K562 (cell line): ENCODE measurements at regions not wholly inside any gene's neighbourhood (a gene's known extent, or its start where the extent isn't known, plus 50 kb on each side); places are given as distances from the start of the nearest gene placed in this dataset.

ENCODE experiments used
- ATAC-seq: fragments of 200-7000 bp; cut with Tn5 transposase; 3 replicates; pipeline ENCODE4 v1.9.1; 2020; ENCODE audit warnings: moderate library complexity
- BruUV-seq: library from RNA; stranded (reverse); fragments of 400-500 nt; replicated peaks from 2 replicates; lab custom pipeline; 2021; lab: Mats Ljungman, UMichigan
- CTCF ChIA-PET: fragments of 300-600 bp; formaldehyde crosslinking; extraction: SDS; loops from one replicate; lab custom pipeline; 2021; ENCODE audit warnings: low intra/inter-chr PET ratio; lab: Yijun Ruan, JAX
- POLR2A ChIA-PET: fragments of 300-600, 350-650 bp; sonication (Branson Sonifier 250); formaldehyde crosslinking; extraction: SDS; loops from one replicate; lab custom pipeline; 2021; ENCODE audit warnings: antibody characterized with exemption, inconsistent platforms; lab: Yijun Ruan, JAX
- DNase-seq, 4 experiments: peaks; one replicate each; pipeline versions ENCODE4 v3.0.0 to v3.0.0-alpha.2; 2011 to 2018; ENCODE audit warnings: low spot score in 3 of 4, mixed read lengths in 3 of 4; ENCODE audit errors: extremely low read depth in 1 of 4
- FAIRE-seq: peaks from 2 replicates; lab custom pipeline; 2011; peaks lifted over from hg19 to GRCh38; lab: Jason Lieb, UNC
- H2AFZ ChIP-seq: 2 replicates; pipeline ENCODE4 v1.6.0; 2011; ENCODE audit warnings: low read depth, low read length, control low read depth, inconsistent platforms
- H3K27ac ChIP-seq: fragments of 200-600 bp; 3 replicates; pipeline ENCODE4 v1.8.0; 2011; ENCODE audit warnings: low read depth, mild to moderate bottlenecking, control low read depth, inconsistent platforms, low read length, moderate library complexity, mixed read lengths; ENCODE audit errors: extremely low read depth
- H3K27me3 ChIP-seq, 2 experiments: fragments of 300-600 bp in 1 of 2; 2 replicates in 1 of 2; 3 replicates in 1 of 2; pipeline versions ENCODE4 v1.6.0 to v1.8.0; 2011; ENCODE audit warnings: inconsistent platforms in 2 of 2, low read length in 2 of 2, mild to moderate bottlenecking in 1 of 2, mixed read lengths in 1 of 2, moderate library complexity in 1 of 2; ENCODE audit not compliant: control insufficient read depth in 2 of 2, insufficient read depth in 2 of 2
- H3K36me3 ChIP-seq: fragments of 300-600 bp; 3 replicates; pipeline ENCODE4 v1.8.0; 2011; ENCODE audit warnings: mild to moderate bottlenecking, low read length, inconsistent platforms; ENCODE audit not compliant: control insufficient read depth, insufficient read depth
- H3K4me1 ChIP-seq, 2 experiments: fragments of 200-600 bp in 1 of 2; replicated peaks in 1 of 2; 2 replicates in 1 of 2; 3 replicates in 1 of 2; pipeline versions ENCODE4 v1.5.1 to v1.8.0; 2011; ENCODE audit warnings: inconsistent platforms in 2 of 2, low read length in 2 of 2, mild to moderate bottlenecking in 1 of 2, mixed read lengths in 1 of 2, moderate library complexity in 1 of 2; ENCODE audit not compliant: control insufficient read depth in 2 of 2, insufficient read depth in 2 of 2
- H3K4me2 ChIP-seq: 2 replicates; pipeline ENCODE4 v1.6.1; 2011; ENCODE audit warnings: low read length, control low read depth, inconsistent platforms, mixed read lengths; ENCODE audit not compliant: insufficient read depth
- H3K4me3 ChIP-seq: fragments of 200-600 bp; sonication (generic), shearing (Covaris generic); 2 replicates; pipeline ENCODE4 v1.5.1; 2016; ENCODE audit warnings: control low read depth, inconsistent platforms
- H3K79me2 ChIP-seq: fragments of 200-600 bp; 3 replicates; pipeline ENCODE4 v1.8.0; 2011; ENCODE audit warnings: low read length, inconsistent platforms; ENCODE audit not compliant: control insufficient read depth, insufficient read depth
- H3K9ac ChIP-seq, 2 experiments: 2 replicates each; pipeline versions ENCODE4 v1.6.0 to v1.6.1; 2011; ENCODE audit warnings: low read depth in 2 of 2, low read length in 2 of 2, control low read depth in 1 of 2, inconsistent platforms in 1 of 2, mild to moderate bottlenecking in 1 of 2, mixed read lengths in 1 of 2; ENCODE audit not compliant: insufficient read depth in 1 of 2
- H3K9me1 ChIP-seq: one replicate; pipeline ENCODE4 v1.6.0; 2011; ENCODE audit warnings: inconsistent platforms, mild to moderate bottlenecking, low read length, moderate library complexity; ENCODE audit not compliant: control insufficient read depth, insufficient read depth
- H3K9me3 ChIP-seq: replicated peaks from 2 replicates; pipeline ENCODE4 v1.5.1; 2011; ENCODE audit warnings: low read depth, low read length, inconsistent platforms; ENCODE audit not compliant: control insufficient read depth, insufficient read depth
- H4K20me1 ChIP-seq: replicated peaks from 2 replicates; pipeline ENCODE4 v1.6.1; 2011; ENCODE audit warnings: low read length, inconsistent platforms, mixed read lengths; ENCODE audit not compliant: control insufficient read depth, insufficient read depth
- NCOR1 ChIP-seq: fragments of 450-650 bp; IDR thresholded peaks from 2 replicates; pipeline ENCODE4 v1.6.1; 2016; ENCODE audit warnings: mild to moderate bottlenecking, moderate library complexity
- SPI1 ChIP-seq: IDR thresholded peaks from 2 replicates; pipeline ENCODE4 v1.6.1; 2011; ENCODE audit warnings: low read depth, low read length, control low read depth, borderline replicate concordance
- YY1 ChIP-seq, 3 experiments: IDR thresholded peaks; 2 replicates each; pipeline ENCODE4 v1.6.1; 2011; ENCODE audit warnings: low read length in 2 of 3, mild to moderate bottlenecking in 2 of 3, moderate library complexity in 2 of 3, borderline replicate concordance in 1 of 3, control low read depth in 1 of 3, low read depth in 1 of 3; ENCODE audit not compliant: insufficient read depth in 3 of 3, insufficient replicate concordance in 2 of 3, control insufficient read depth in 1 of 3, insufficient read length in 1 of 3; ENCODE audit errors: extremely low read depth in 1 of 3
- ZNF24 ChIP-seq: fragments of 450-650 bp; IDR thresholded peaks from 2 replicates; pipeline ENCODE4 v1.6.1; 2016
- WGBS: fragments of 100-300 bp; shearing (Covaris generic); methylation state at CpG from one replicate; pipeline ENCODE4 v1.1.6; 2016; ENCODE audit warnings: low coverage, mixed read lengths; ENCODE audit not compliant: insufficient coverage; ENCODE audit errors: missing lambda C conversion rate; 5-methylcytosine and 5-hydroxymethylcytosine counted together
- in situ Hi-C: fragments of 300-500 bp; cut with MboI; formaldehyde crosslinking; loops from 4 replicates; pipeline ENCODE4 v1.15.0; 2018; ENCODE audit warnings: inconsistent platforms, mixed read lengths
- intact Hi-C: fragments of 100-400 bp; cut with micrococcal nuclease; formaldehyde crosslinking; loops from 2 replicates; pipeline ENCODE4 v1.14.2; 2022

DNA sequence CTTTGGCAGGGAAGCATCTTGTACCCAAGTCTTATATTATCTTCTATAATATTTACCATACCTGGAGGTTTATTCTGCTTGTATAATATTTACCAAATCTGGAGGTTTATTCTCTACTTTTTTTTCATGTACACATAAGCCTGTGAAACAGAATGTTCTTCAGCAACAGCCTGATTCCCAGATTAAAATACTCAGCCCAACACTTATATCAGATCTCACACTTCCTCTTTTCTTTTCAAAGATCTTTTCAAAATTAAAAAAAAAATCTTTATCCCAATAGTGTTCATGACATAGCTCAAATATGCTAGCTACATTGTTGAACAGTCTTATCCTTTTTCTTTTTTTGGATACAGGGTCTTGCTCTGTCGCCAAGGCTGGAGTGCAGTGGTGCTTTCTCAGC, 300.7 kb downstream of the LMO7 start:
- in situ Hi-C loops: no loop called here
- DNase-seq (no peak), ATAC-seq (no peak), FAIRE-seq (no peak)
- no peak overlapping the region for H3K4me2 ChIP-seq
- TF ChIP-seq NCOR1: no peak
- peak; percentile 78 for TF ChIP-seq SPI1
- intact Hi-C loops: no loop called here
- ChIA-PET CTCF (no interaction called here), POLR2A (interaction anchor here (0.6 kb wide), 1 partner anchor 75 kb away, joined by 3 read pairs; no protein-coding TSS in a partner anchor)
- H3K4me1 ChIP-seq: no peaks in the 10 kb centered on the region
- H3K9me1 ChIP-seq: no peaks in the 10 kb centered on the region
- H3K4me3 ChIP-seq: no peak overlapping the region
- no peaks in the 10 kb centered on the region for H3K27me3 ChIP-seq
- WGBS: 33% methylated on average over 1 of the region's 1 CpG
- no peaks in the 10 kb centered on the region for H3K9me3 ChIP-seq
- H3K79me2 ChIP-seq: no peaks in the 10 kb centered on the region
- no peaks in the 10 kb centered on the region for H4K20me1 ChIP-seq
- no peaks in the 10 kb centered on the region for H3K36me3 ChIP-seq
- H3K9ac ChIP-seq: no peak overlapping the region
- H2AFZ ChIP-seq: no peak overlapping the region
- no TSS peak for BruUV-seq
- no peak overlapping the region for H3K27ac ChIP-seq

DNA sequence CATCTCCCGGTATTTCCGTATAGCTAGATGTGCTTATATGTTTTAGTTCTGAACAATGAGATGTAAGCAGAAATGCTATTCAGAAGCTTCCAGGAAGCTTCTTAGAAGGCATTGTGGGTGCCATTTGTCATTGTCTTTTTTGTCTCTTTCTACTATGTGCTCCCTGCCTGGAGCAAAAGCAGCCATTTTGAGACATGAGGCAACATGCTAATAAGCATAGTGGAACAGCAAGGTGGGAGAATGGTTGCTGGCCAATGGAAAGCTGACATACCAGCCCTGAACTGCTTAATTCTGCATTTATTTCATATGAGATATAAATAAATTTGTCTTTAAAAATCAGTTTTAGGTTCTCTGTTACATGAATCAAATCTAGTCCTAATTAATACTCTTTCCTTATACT, 299.7 kb downstream of the LMO7 start:
- H3K4me2 ChIP-seq: no peak overlapping the region
- H3K36me3 ChIP-seq: no peaks in the 10 kb centered on the region
- no peaks in the 10 kb centered on the region for H3K9me3 ChIP-seq
- H2AFZ ChIP-seq: peak overlapping the region; percentile 4; the same call in 1 of the 2 replicates
- intact Hi-C loops (no loop called here), in situ Hi-C loops (no loop called here)
- H3K9me1 ChIP-seq: no peaks in the 10 kb centered on the region
- no peaks in the 10 kb centered on the region for H3K4me1 ChIP-seq
- 63% methylated on average over 2 of the region's 2 CpGs for WGBS
- no peak for DNase-seq
- no peak overlapping the region for H3K4me3 ChIP-seq
- no peaks in the 10 kb centered on the region for H3K79me2 ChIP-seq
- no peak for ATAC-seq
- ChIA-PET POLR2A (interaction anchor here (1.1 kb wide), 1 partner anchor 9 kb away, joined by 3 read pairs; no protein-coding TSS in a partner anchor), CTCF (no interaction called here)
- no peaks in the 10 kb centered on the region for H4K20me1 ChIP-seq
- no peak for FAIRE-seq
- no peak overlapping the region for H3K27ac ChIP-seq
- TF ChIP-seq YY1 (IDR thresholded peaks at IDR 0.05; ENCODE audit: borderline replicate concordance in 1 of 3, control insufficient read depth in 1 of 3, extremely low read depth in 1 of 3, insufficient read depth in 3 of 3, insufficient read length in 1 of 3, insufficient replicate concordance in 2 of 3, low read depth in 1 of 3, low read length in 2 of 3) (peak in 1 of 3 experiments; percentile 71), ZNF24 (no peak)
- TF ChIP-seq, all 486 proteins: peak for 1
- Histone ChIP-seq H3K9ac (no peak overlapping the region), H3K27me3 (no peaks in the 10 kb centered on the region)
- BruUV-seq: no TSS peak
